Right atrium auricular region (tissue), 2 donors: ENCODE measurements at regions not wholly inside any gene's neighbourhood (a gene's known extent, or its start where the extent isn't known, plus 50 kb on each side); places are given as distances from the start of the nearest gene placed in this dataset.

Experiments used
- DNase-seq: peaks from one replicate; pipeline ENCODE4 v3.0.0-alpha.2; 2019; ENCODE audit warnings: low spot score
- H3K27ac ChIP-seq, 2 donors: fragments of 200-600 bp; sonication (generic); 1 replicate in 1 of 2; 2 replicates in 1 of 2; pipeline ENCODE4 v1.5.1; 2016 to 2019
- H3K27me3 ChIP-seq, 2 donors: fragments of 200-600 bp; sonication (generic); one replicate each; pipeline versions ENCODE4 v1.5.1 to v1.6.0; 2017 to 2019
- H3K36me3 ChIP-seq: fragments of 200-600 bp; sonication (generic); one replicate; pipeline ENCODE4 v1.5.1; 2016
- H3K4me1 ChIP-seq, 2 donors: fragments of 200-600 bp; sonication (generic); one replicate each; pipeline versions ENCODE4 v1.5.1 to v1.6.0; 2017 to 2019
- H3K4me3 ChIP-seq, 2 donors: fragments of 200-600 bp; sonication (generic); 1 replicate in 1 of 2; 2 replicates in 1 of 2; pipeline ENCODE4 v1.5.1; 2017 to 2019; ENCODE audit warnings: mild to moderate bottlenecking in 1 of 2, moderate library complexity in 1 of 2
- H3K9me3 ChIP-seq, 2 donors: fragments of 200-600 bp; sonication (generic); one replicate each; pipeline ENCODE4 v1.5.1; 2019
- CTCF ChIP-seq, 2 donors: fragments of 200-600 bp; sonication (generic); IDR thresholded peaks; one replicate each; pipeline ENCODE4 v1.5.1; 2019; ENCODE audit warnings: antibody characterized with exemption in 2 of 2

- H3K4me1 ChIP-seq: no peaks in the 10 kb centered on the region
- H3K4me3 ChIP-seq: no peak overlapping the region
- H3K36me3 ChIP-seq: no peaks in the 10 kb centered on the region
- H3K27me3 ChIP-seq: no peaks in the 10 kb centered on the region
- H3K9me3 ChIP-seq: no peaks in the 10 kb centered on the region
- no peak for TF ChIP-seq CTCF (IDR thresholded peaks at IDR 0.05)
- DNase-seq: no peak
- no peak overlapping the region for H3K27ac ChIP-seq
These were observed 242.0 kb upstream of the TSHZ3 start for GRCh38 chr19:31591258-31591657.

GRCh38 chr19:31592456-31592855 lies 243.2 kb upstream of the TSHZ3 start:
- Histone ChIP-seq H3K27me3 (no peaks in the 10 kb centered on the region), H3K4me1 (no peaks in the 10 kb centered on the region), H3K4me3 (no peak overlapping the region), H3K9me3 (no peaks in the 10 kb centered on the region), H3K36me3 (no peaks in the 10 kb centered on the region), H3K27ac (no peak overlapping the region)
- no peak for TF ChIP-seq CTCF (IDR thresholded peaks at IDR 0.05)
- no peak for DNase-seq

- no peak overlapping the region for H3K4me3 ChIP-seq
- no peak overlapping the region for H3K27ac ChIP-seq
- H3K9me3 ChIP-seq: no peaks in the 10 kb centered on the region
- no peaks in the 10 kb centered on the region for H3K36me3 ChIP-seq
- no peaks in the 10 kb centered on the region for H3K27me3 ChIP-seq
- no peaks in the 10 kb centered on the region for H3K4me1 ChIP-seq
- TF ChIP-seq CTCF (IDR thresholded peaks at IDR 0.05): no peak
- DNase-seq: no peak
These were observed 245.5 kb upstream of the TSHZ3 start for GRCh38 chr19:31594701-31595100.

- Histone ChIP-seq H3K27ac (no peak overlapping the region), H3K27me3 (no peaks in the 10 kb centered on the region), H3K4me3 (no peak overlapping the region), H3K36me3 (no peaks in the 10 kb centered on the region), H3K4me1 (no peaks in the 10 kb centered on the region), H3K9me3 (no peaks in the 10 kb centered on the region)
- DNase-seq: no peak
- no peak for TF ChIP-seq CTCF (IDR thresholded peaks at IDR 0.05)
These were observed 246.3 kb upstream of the TSHZ3 start for GRCh38 chr19:31595521-31595920.

- no peak overlapping the region for H3K4me3 ChIP-seq
- DNase-seq: peak; percentile 47
- no peaks in the 10 kb centered on the region for H3K27me3 ChIP-seq
- H3K4me1 ChIP-seq: no peaks in the 10 kb centered on the region
- H3K36me3 ChIP-seq: no peaks in the 10 kb centered on the region
- no peaks in the 10 kb centered on the region for H3K9me3 ChIP-seq
- H3K27ac ChIP-seq: no peak overlapping the region
- TF ChIP-seq CTCF (IDR thresholded peaks at IDR 0.05): no peak
These were observed 247.5 kb upstream of the TSHZ3 start for GRCh38 chr19:31596751-31597150.

- no peak for TF ChIP-seq CTCF (IDR thresholded peaks at IDR 0.05)
- no peak overlapping the region for H3K27ac ChIP-seq
- no peaks in the 10 kb centered on the region for H3K27me3 ChIP-seq
- H3K4me3 ChIP-seq: no peak overlapping the region
- no peaks in the 10 kb centered on the region for H3K9me3 ChIP-seq
- no peak for DNase-seq
- H3K36me3 ChIP-seq: no peaks in the 10 kb centered on the region
- H3K4me1 ChIP-seq: no peaks in the 10 kb centered on the region
These were observed 248.4 kb upstream of the TSHZ3 start for GRCh38 chr19:31597616-31598015.
